Keratinocyte (primary cell): ENCODE measurements at regions not wholly inside any gene's neighbourhood (a gene's known extent, or its start where the extent isn't known, plus 50 kb on each side); places are given as distances from the start of the nearest gene placed in this dataset.

Source experiments
- DNase-seq: peaks from one replicate; pipeline ENCODE4 v3.0.0-alpha.2; 2011; ENCODE audit warnings: low read depth, missing footprints, low spot score
- FAIRE-seq: peaks from 2 replicates; lab custom pipeline; 2011; peaks lifted over from hg19 to GRCh38; lab: Jason Lieb, UNC
- H2AFZ ChIP-seq: 2 replicates; pipeline ENCODE4 v1.6.0; 2012; ENCODE audit warnings: low read length, control low read depth, inconsistent platforms; ENCODE audit not compliant: control insufficient read depth
- H3K27ac ChIP-seq: 2 replicates; pipeline ENCODE4 v1.5.1; 2011; ENCODE audit warnings: low read length; ENCODE audit not compliant: control insufficient read depth, insufficient read depth
- H3K27me3 ChIP-seq: 3 replicates; pipeline ENCODE4 v1.6.0; 2011; ENCODE audit warnings: low read length; ENCODE audit not compliant: control insufficient read depth, insufficient read depth; ENCODE audit errors: extremely low read depth
- H3K36me3 ChIP-seq, 2 experiments: 2 replicates in 1 of 2; 3 replicates in 1 of 2; pipeline ENCODE4 v1.5.1; 2011; ENCODE audit warnings: low read length in 2 of 2, mild to moderate bottlenecking in 1 of 2; ENCODE audit not compliant: control insufficient read depth in 2 of 2, insufficient read depth in 2 of 2; ENCODE audit errors: extremely low read depth in 1 of 2
- H3K4me1 ChIP-seq: 3 replicates; pipeline ENCODE4 v1.5.1; 2011; ENCODE audit warnings: low read length; ENCODE audit not compliant: control insufficient read depth, insufficient read depth; ENCODE audit errors: extremely low read depth
- H3K4me2 ChIP-seq: 3 replicates; pipeline ENCODE4 v1.6.0; 2011; ENCODE audit warnings: low read depth, low read length; ENCODE audit not compliant: control insufficient read depth, insufficient read depth; ENCODE audit errors: extremely low read depth
- H3K4me3 ChIP-seq, 3 experiments: fragments of 200-600 bp in 1 of 3; sonication (generic) in 1 of 3; 2 replicates in 2 of 3; 3 replicates in 1 of 3; pipeline ENCODE4 v1.5.1; 2011 to 2016; ENCODE audit warnings: low read length in 3 of 3, mild to moderate bottlenecking in 3 of 3, control low read depth in 2 of 3, inconsistent platforms in 1 of 3, low read depth in 1 of 3, mixed read lengths in 1 of 3, mixed run types in 1 of 3, moderate library complexity in 1 of 3; ENCODE audit not compliant: control insufficient read depth in 2 of 3, insufficient read depth in 2 of 3; ENCODE audit errors: extremely low read depth in 1 of 3
- H3K79me2 ChIP-seq: 2 replicates; pipeline ENCODE4 v1.6.0; 2012; ENCODE audit warnings: low read length; ENCODE audit not compliant: control insufficient read depth, insufficient read depth
- H3K9ac ChIP-seq: 3 replicates; pipeline ENCODE4 v1.6.0; 2011; ENCODE audit warnings: low read length; ENCODE audit not compliant: control insufficient read depth, insufficient read depth; ENCODE audit errors: extremely low read depth
- H3K9me1 ChIP-seq: 3 replicates; pipeline ENCODE4 v1.6.0; 2011; ENCODE audit warnings: low read length; ENCODE audit not compliant: control insufficient read depth, insufficient read depth; ENCODE audit errors: extremely low read depth
- H3K9me3 ChIP-seq: 2 replicates; pipeline ENCODE4 v1.5.1; 2012; ENCODE audit warnings: low read depth, low read length; ENCODE audit not compliant: control insufficient read depth
- H4K20me1 ChIP-seq: 3 replicates; pipeline ENCODE4 v1.6.0; 2011; ENCODE audit warnings: low read length; ENCODE audit not compliant: control insufficient read depth, insufficient read depth; ENCODE audit errors: extremely low read depth
- CTCF ChIP-seq, 3 experiments: IDR thresholded peaks in 1 of 3; conservative IDR thresholded peaks in 1 of 3; optimal IDR thresholded peaks in 1 of 3; 2 replicates in 2 of 3; 3 replicates in 1 of 3; pipeline versions ENCODE3 to v1.5.1; 2011; ENCODE audit warnings: low read length in 3 of 3, mild to moderate bottlenecking in 3 of 3, moderate library complexity in 2 of 3, control low read depth in 1 of 3, inconsistent platforms in 1 of 3; ENCODE audit not compliant: insufficient read depth in 2 of 3; ENCODE audit errors: extremely low read depth in 1 of 3
- EZH2 ChIP-seq: IDR thresholded peaks from one replicate; pipeline ENCODE4 v1.6.1; 2012; ENCODE audit warnings: inconsistent platforms, mild to moderate bottlenecking, low read length, moderate library complexity
- dilution Hi-C: fragments of 300-500 bp; cut with MboI; formaldehyde crosslinking; loops from one replicate; pipeline ENCODE4 v1.7.0; 2020; ENCODE audit warnings: low sequenced_read_pairs; ENCODE audit not compliant: extremely low pct_ligation_motif_present

- Histone ChIP-seq H3K4me1 (no peaks in the 10 kb centered on the region), H3K27me3 (no peaks in the 10 kb centered on the region), H3K27ac (no peak overlapping the region), H3K9me3 (no peaks in the 10 kb centered on the region), H3K4me2 (no peak overlapping the region), H3K36me3 (no peaks in the 10 kb centered on the region), H4K20me1 (no peaks in the 10 kb centered on the region), H3K4me3 (no peak overlapping the region), H3K9me1 (no peaks in the 10 kb centered on the region), H3K9ac (no peak overlapping the region), H3K79me2 (no peaks in the 10 kb centered on the region), H2AFZ (no peak overlapping the region)
- DNase-seq (no peak), FAIRE-seq (no peak)
- no peak for TF ChIP-seq EZH2
- TF ChIP-seq CTCF (optimal IDR thresholded peaks at IDR 0.05 in 1 of 3, IDR thresholded peaks at IDR 0.05 in 1 of 3, conservative IDR thresholded peaks at IDR 0.05 in 1 of 3; ENCODE audit: extremely low read depth in 1 of 3, insufficient read depth in 2 of 3, low read length in 3 of 3) = no peak
- dilution Hi-C loops = no loop called here
Measured at GRCh38 chr7:12052211-12052610, 158.9 kb upstream of the TMEM106B start.

- no peak overlapping the region for H2AFZ ChIP-seq
- dilution Hi-C loops = no loop called here
- no peaks in the 10 kb centered on the region for H3K9me3 ChIP-seq
- no peaks in the 10 kb centered on the region for H4K20me1 ChIP-seq
- no peak overlapping the region for H3K9ac ChIP-seq
- H3K79me2 ChIP-seq = no peaks in the 10 kb centered on the region
- DNase-seq = no peak
- H3K4me2 ChIP-seq = no peak overlapping the region
- no peaks in the 10 kb centered on the region for H3K9me1 ChIP-seq
- no peaks in the 10 kb centered on the region for H3K4me1 ChIP-seq
- H3K36me3 ChIP-seq = no peaks in the 10 kb centered on the region
- H3K27me3 ChIP-seq = no peaks in the 10 kb centered on the region
- no peak for FAIRE-seq
- TF ChIP-seq CTCF (optimal IDR thresholded peaks at IDR 0.05 in 1 of 3, IDR thresholded peaks at IDR 0.05 in 1 of 3, conservative IDR thresholded peaks at IDR 0.05 in 1 of 3; ENCODE audit: extremely low read depth in 1 of 3, insufficient read depth in 2 of 3, low read length in 3 of 3) (no peak), EZH2 (no peak)
- no peak overlapping the region for H3K4me3 ChIP-seq
- no peak overlapping the region for H3K27ac ChIP-seq
Measured at GRCh38 chr7:12053561-12053960, 157.5 kb upstream of the TMEM106B start.
